Medulla oblongata (tissue), 1 donor: ENCODE measurements at regions not wholly inside any gene's neighbourhood (a gene's known extent, or its start where the extent isn't known, plus 50 kb on each side); places are given as distances from the start of the nearest gene placed in this dataset.

Source experiments
- DNase-seq: peaks from one replicate; pipeline ENCODE4 v3.0.0-alpha.2; 2015; ENCODE audit errors: extremely low spot score

DNA sequence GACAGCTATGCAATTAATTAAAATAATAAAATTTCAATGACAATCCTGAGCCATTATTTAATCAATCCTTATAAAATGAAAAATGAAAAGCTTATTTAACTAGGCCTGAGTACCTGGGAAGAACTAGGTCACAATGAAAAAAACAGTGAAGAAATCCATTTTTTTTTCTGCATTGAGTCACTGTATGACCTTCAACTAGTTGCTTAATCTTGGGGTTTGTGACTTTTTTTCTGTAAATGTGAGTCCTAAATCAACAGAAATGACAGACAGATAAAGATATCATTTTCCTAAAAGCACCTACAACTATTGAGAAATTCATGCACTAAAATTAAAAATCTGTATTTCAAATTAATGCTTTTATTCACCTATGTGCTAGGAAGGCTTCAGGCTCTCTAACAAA is 96.8 kb downstream of the TMEM26 start:
- DNase-seq, result no peak

DNA sequence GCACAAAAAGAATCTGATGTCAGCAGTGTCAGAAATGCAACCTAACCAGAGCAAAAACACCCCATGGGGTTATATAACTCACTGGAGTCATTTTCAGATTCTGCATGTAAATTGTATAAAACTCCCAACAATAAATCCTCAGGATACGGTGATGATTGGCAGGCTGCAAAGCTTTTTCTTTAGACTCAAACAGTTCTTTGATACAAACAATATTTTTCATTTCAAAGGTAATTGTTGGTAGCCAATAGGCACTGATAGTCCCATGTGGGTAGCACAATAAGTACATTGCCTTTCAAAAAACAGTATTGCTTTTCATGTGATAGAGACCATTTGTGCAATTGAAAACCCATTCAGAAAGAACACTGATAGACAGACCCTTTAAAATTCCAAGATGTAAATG is 98.0 kb downstream of the TMEM26 start:
- no peak for DNase-seq

DNA sequence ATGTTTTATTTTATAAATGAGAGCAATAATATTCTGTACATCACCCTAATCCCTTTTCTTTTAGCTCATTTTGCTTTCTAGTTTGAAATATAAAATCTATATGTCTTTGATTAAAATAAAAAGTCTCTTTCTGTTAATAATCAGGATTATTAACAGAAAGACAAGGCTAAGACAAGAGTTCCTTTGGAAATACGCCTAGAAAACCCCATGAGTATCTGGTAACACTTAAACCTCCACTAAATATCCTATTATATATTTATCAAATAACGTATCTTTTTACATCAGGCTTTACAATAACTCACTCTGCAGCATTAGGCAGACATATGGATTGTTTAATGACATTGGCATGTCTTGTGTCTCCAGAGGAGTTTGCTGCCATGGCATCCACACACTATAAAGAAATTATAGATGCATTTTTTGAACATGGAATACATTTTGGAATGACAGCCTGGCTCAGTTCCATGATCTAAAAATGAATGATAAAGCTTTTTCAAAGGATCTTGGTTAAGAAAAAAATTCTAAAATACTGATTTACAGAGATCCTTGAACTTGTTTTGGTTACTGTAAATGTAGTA is 98.7 kb downstream of the TMEM26 start:
- DNase-seq, result no peak

DNA sequence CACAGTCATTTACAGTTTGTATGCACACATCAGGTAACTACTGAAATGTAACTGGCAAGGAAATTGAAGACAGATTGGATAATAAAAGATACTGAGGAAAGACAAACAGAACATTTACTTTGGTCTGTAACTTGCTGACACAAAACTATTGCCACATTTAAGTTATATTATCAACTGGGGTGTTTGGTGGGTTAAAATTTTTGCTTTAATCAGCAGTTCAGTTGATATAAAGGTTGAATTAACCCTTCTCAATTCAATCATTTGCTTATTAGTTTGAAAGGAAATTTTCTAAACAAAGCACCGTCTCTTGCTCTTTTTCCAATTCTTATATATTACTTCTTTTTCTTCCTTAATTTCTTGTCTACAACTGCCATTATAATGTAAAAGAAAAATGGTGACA is 102.4 kb downstream of the TMEM26 start:
- DNase-seq, result no peak

DNA sequence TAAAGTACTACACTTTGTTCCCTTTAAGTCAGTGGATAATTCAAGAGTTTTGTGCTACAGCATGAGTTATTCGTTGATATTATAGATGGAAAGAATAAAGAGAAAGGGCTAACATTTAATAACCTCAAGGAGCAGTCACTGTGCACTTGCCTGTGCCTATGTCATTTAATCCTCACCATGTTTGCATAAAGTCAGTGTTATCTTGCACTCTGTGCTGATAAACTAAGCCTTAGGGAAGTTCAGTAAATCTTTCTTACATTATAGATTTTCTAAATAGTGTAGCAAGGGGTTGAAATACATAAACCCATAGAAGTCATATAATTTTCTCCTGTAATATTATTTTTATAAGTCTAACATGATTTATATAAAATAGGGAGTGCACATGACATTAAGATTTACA is 103.1 kb downstream of the TMEM26 start:
- no peak for DNase-seq

DNA sequence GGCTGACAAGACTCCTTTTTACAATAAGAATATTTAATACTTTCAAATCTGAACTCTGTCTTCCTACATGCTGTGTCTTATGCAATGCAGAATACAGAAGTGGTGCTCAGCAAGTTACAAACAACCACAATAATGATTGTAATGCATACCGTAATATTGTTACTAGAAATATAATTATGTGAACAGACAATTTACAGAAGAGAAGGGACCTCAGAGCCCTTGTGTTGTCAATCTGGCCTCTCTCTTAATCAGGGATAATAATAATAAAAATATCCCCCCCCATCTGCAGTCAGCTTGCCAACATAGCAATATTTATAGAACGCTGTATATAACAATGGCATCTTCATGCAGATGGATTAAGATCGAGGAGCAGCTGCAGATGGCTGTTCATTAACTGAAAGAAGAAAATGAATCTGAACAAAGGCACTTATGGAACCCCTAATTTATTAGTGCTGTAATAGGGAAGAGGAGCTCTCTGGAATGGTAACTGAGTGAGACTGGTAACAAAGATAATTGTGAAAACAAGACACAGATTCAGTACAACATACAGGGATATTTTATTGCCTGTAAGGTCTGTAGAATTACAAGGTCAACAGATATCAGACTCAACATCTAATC is 106.3 kb downstream of the TMEM26 start:
- DNase-seq, result no peak

DNA sequence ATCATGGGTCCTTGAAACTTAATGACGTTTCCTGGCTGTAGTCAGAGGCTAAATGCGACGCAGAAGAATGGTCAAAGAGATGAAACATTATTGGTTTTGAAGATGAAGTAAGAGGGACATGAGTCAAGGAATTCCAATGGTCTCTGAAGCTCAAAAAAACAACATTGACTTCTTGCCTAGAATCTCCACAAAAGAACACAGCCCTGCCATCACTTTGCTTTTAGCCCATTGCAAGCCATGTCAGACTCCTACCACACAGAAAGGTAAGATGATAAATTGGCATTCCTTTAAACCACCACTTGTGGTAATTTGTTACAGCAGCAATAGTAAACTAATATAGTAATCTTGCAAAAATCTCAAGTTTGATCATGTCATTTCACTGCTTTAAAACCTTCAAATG is 109.4 kb downstream of the TMEM26 start:
- DNase-seq, result no peak

DNA sequence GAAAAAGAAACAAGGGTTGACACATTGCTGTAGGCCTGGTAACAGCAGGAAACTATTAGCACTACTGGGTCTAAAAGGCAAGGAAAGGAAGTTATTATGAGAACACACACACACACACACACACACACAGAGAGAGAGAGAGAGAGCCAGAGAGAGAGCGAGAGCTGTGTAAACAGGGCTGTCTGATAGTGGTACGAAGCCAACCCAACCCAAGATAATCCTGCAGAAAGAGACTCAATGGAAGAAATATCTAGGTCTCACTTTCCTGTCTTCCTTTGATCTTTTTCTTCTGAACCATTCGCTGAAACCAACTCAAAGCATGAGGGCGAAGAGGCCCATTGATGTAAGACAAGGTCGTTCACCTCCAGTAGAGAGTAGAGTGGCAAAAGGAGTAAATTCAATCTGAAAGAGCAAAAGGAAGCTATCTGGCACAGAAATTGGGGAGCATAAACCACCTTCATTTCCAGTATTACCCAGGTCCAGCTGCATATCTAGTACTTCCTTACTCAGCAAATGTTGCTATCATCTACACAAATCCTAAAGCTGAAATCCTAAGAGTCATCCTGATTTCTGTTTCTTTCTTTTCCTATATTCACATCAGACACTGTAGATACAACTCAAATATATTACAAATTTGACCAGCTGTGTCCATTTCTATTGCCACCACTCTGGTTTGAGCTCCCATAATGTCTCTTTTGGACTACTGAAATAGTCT is 110.2 kb downstream of the TMEM26 start:
- no peak for DNase-seq

DNA sequence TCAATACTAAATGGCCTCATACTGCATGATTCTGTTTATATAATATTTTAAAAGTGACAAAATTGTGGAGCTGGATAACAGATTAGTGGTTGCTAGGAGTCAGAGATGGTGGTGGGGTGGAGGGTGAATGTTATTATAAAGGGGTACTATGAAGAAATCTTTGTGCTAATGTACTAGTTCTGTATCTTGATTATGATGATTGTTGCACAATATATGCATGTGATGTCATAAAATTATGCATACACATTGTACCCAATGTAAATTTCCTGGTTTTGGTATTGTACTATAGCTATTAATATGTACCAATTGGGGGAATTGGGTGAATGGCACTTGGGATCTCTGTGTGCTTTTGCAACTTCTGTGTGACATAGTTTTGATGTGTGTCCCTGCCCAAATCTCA is 112.2 kb downstream of the TMEM26 start:
- no peak for DNase-seq

DNA sequence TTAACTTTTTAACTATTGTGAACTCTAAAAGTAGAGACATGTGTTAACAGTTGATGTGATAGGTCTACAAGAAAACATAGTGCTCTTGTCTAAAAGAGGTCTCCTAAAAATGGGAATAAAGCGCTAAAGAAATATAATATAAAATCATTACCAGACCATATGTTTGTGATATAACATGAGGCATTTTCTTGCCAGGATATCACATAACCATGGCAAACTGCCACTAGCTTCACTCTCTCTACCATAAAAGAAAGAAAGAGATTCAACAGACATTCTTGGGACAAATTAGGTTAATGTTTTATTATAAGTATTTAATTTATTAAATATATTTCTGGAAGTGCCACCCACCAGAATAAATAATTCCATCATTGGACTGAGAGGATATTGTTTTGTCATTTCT is 115.0 kb downstream of the TMEM26 start:
- DNase-seq, result no peak

DNA sequence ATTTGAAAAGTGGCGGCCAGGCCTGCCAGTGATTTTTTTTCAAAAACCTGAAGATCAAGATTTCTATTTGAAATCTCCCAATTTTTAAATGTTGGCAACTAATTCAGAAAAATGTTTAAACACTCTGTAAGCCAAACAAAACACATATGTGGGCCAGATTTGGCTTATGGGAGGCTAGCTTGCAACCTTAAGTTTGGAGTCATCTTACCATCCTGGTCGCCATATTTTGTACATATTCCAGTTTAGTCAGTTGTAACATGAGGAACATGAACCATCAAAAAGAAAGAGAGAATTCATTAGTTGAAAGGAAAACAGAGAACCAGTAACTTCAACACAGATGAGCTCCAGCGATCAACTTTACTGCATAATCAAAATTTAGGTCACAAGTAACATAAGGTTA is 115.4 kb downstream of the TMEM26 start:
- no peak for DNase-seq

DNA sequence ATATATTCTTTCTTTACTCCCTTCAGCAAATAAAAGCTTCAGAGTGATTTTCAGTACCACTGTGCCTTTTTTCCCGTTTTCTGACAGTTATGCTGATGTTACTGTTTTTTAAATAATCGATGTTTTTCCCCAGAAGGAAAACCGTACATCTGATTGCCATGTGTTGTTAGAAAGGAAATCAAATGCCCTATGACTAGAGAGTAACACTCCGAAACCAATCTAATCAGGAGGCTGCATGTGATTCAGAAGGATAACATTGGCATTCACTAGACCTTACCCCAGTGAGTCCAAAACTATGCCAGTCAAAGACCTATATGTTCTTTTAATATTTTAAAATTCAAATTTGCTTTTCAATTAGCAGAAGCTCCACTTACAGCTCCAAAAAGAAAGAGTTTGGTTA is 116.3 kb downstream of the TMEM26 start:
- DNase-seq, result no peak

DNA sequence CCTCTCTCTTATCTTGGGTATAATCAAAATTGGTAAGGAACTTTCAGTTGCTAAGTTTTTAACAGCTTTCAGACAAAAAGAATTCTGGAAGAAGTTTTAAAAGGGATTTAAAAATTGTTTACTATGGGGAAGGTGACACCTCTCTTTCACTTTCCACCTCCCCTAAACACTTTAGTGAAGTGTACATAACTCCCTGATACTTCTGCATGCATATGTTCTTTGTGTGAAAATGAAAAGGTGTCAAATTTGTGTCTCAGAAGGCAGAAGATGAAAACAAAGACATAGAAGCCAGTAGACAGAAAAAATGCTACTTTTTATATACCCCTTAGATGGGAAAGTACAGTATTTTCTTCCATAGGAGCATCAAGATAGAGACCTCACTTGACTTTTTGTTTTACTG is 117.8 kb downstream of the TMEM26 start:
- DNase-seq, result no peak

DNA sequence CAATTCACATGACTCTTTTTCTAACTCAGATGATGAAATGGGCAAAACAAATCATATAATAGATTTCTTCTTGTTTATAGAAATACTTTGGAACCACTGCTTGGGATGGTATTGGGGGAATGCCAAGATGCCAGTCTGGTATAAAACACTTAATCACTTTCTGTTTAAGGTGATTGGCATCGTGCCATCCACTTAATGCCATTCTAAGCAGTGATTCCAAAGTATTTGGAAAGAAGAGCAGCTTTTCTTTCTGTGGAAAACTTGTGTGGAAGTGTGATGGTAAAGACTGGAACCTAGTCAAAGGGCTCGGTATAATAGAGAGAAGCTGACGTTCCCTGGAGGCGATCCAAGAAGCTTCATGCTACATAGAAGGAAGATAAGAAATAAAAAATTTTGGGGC is 120.6 kb downstream of the TMEM26 start:
- peak; percentile 25 for DNase-seq

DNA sequence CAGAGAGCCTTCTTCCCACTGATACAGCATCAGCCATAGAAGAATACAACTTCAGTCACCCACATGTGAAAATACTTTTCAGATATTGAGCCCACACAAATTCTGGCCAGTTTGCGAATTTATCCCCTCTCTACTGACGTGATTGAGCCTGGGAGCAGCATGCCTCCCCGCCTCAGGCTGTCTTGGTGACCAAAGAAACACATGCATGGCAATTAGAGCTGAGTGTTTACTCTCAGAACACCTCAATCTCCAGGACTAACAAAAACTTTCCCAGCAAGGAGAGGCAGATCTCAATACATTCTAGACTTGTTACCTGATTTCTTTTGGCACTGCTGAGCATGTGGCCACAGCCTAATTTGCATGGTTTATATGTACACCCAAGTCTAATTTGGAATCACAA is 122.5 kb downstream of the TMEM26 start:
- no peak for DNase-seq

DNA sequence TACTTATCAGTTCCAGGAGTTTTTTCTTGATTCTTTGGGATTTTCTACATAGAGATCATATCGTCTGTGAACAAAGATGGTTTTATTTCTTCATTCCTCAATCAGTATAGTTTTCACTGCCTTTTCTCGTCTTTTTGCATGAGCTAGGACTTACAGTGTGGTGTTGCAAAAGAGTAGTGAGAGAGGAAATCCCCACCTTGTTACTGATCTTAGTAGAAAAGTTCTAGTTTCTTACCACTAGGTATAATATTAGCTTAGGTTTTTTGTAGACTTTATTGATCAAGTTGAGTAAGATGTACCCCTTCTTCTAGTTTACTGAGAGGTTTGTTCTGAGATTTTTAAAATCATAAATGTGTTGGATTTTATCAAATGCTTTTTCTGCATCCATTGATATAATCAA is 123.3 kb downstream of the TMEM26 start:
- DNase-seq, result no peak

DNA sequence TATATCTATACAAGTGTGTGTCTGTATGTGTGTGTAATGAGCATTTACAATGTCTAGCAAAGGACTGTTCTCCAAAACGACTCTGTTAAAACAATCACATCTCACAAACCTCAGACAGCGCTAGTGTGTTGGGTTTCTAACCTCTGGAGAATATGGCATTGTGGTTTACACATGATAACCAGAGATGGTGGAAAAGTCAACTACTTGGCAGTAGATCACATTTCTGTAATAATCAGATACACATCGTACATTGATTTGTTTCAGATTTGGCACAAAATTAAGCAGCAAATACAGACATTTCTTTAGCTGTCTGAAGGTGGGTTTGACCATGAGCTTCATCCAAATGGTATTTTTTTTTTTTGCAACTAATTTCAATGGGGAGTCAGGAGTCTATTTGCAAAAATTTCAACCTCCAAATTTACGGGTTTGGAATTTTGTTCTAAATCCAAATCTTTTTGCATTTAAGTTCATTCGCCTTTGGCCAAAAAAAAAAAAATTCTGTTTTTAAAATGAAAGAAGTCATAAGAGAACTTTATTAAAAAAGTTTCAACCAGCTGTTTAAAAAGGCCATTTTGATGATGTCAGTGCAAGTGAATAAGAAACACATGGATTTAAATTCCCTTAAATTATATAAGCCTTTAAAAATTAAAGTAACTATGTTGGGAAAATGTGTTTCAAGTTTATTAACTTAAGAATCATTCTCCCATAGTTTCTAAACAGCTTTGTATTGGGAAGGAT is 127.8 kb downstream of the TMEM26 start:
- DNase-seq, result no peak

DNA sequence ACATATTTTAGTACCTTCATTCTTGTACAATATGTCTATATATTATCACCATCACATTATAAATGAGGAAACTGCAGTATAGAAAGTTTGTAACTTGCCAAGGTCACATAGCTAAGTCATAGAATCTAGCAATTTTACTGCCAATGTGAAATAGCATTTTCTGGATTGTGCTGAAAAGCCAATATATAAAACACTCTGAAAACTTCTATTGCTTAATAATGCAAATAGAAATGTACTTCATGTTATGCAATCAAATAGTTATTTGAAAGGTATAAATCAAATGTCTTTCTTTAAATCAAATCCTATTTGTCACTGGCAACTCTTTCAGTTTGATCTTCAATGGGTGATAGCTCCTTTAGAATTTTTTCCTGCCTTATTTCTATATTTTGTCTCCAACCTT is 129.5 kb downstream of the TMEM26 start:
- DNase-seq, result no peak

DNA sequence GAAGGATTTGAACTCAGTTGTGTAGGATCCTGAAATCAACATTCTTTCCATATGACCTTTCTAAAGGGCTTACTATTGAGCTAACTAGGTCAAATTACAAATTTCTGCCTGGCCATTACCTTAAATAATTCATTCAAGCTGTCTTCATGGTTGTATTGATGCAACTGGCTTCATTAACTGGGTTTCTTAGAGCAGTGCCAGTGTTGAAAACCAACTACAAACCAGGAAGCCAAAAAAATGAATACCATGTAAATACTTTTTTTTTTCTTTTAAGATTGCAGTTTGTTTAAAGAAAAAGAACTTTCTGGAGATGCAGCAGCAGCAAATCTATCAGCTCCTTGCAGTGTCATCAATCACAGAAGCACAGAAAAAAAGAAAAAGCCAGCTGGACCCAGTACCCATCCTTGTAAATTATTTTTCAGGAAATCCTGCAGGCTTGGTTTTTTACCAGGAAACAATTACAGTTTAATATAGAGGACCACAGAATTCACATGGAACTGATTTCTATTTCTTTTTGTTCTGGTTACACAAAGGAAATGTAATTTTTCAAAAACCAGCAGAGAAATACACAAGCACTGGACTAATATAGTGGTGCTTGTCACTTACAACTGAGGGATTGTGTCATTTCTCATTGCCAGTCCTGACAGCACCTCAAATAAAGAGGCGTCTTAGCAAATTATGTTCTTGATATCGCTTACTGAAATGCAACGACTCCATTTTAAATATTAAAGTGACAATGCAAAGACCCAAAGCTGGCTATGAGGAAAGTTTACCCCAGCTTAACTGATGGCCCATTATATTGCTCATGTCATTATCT is 131.9 kb downstream of the TMEM26 start:
- DNase-seq, result no peak

DNA sequence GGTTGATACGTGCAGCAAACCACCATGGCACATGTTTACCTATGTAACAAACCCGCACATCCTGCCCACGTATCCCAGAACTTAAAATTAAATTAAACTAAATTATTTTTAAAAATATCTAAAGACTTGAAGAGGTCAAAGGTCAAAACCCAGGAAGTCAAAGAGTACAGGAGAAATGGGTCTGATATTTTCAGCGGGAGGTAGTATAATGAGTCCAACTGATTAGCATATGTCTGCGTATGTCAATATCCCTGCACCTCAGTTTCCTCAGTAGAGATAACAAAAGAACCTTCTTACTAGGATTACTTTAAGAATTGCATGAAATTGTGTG is 133.0 kb downstream of the TMEM26 start:
- DNase-seq, result no peak

DNA sequence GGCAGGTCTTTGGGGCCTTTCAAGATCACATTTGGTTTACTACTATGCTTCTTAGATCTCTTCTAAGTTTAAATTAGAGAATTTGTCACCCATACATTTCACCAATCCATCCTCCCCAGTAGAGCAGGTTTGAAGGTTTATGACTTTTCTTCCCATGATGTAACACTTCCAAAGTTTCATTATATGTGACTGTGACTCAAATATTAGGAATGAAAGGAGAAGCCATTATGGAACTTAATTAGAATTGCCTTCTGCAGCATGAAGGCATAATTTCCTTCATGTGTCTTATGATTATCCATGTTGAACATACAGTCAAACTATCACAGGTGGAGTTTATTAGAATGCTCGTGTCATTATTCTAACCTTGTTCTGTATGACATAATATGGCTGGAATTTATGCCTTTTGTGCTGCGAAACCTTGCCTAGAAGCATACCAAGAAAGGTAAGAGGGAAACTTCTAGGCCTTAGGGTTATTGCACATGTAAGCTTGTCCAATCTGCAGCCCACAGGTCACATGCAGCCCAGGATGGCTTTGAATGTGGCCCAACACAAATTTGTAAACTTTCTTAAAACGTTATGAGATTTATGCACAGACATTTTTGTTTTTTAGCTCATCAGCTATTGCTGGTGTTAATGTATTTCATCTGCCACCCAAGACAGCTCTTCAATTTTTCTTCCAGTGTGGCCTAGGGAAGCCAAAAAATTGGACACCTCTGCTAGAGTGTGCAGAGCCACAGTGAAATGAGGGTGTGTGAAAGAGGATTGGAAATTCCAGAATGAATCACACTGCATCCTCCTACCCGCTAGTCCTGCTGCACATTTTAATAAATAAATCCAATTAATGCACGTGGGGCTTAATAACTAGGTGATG is 133.6 kb downstream of the TMEM26 start:
- DNase-seq, result no peak
